Esophagus squamous epithelium (tissue), 5 donors: ENCODE measurements at regions not wholly inside any gene's neighbourhood (a gene's known extent, or its start where the extent isn't known, plus 50 kb on each side); places are given as distances from the start of the nearest gene placed in this dataset.

Source experiments
- DNase-seq: peaks from one replicate; lab custom pipeline; 2025; lab: John Stamatoyannopoulos, UW
- H3K27ac ChIP-seq, 4 donors: fragments of 200-600 bp; sonication (generic); one replicate each; pipeline ENCODE4 v1.5.1; 2016 to 2019; ENCODE audit warnings: mild to moderate bottlenecking in 1 of 4
- H3K27me3 ChIP-seq, 4 donors: fragments of 200-600 bp; sonication (generic); 1 replicate in 3 of 4; 2 replicates in 1 of 4; pipeline versions ENCODE4 v1.5.1 to v1.6.0; 2017 to 2021; ENCODE audit warnings: antibody characterized with exemption in 1 of 4
- H3K36me3 ChIP-seq, 3 donors: fragments of 200-600 bp; sonication (generic); one replicate each; pipeline ENCODE4 v1.5.1; 2016 to 2019
- H3K4me1 ChIP-seq, 3 donors: fragments of 200-600 bp; sonication (generic); one replicate each; pipeline ENCODE4 v1.5.1; 2017 to 2019
- H3K4me3 ChIP-seq, 4 donors: fragments of 200-600 bp; sonication (generic); 1 replicate in 3 of 4; 2 replicates in 1 of 4; pipeline ENCODE4 v1.5.1; 2016 to 2019; ENCODE audit warnings: mild to moderate bottlenecking in 2 of 4, moderate library complexity in 1 of 4
- H3K9me3 ChIP-seq, 3 donors: fragments of 200-600 bp; sonication (generic); one replicate each; pipeline ENCODE4 v1.5.1; 2016 to 2019
- CTCF ChIP-seq, 6 experiments: fragments of 450-650 bp in 4 of 6; fragments of 200-600 bp in 2 of 6; sonication (generic) in 2 of 6; IDR thresholded peaks; one replicate each; pipeline ENCODE4 v1.5.1; 2016 to 2019; ENCODE audit warnings: antibody characterized with exemption in 6 of 6, mild to moderate bottlenecking in 4 of 6, moderate library complexity in 4 of 6
- POLR2A ChIP-seq, 4 donors: fragments of 450-650 bp; IDR thresholded peaks; one replicate each; pipeline ENCODE4 v1.6.1; 2017; ENCODE audit warnings: antibody characterized with exemption in 4 of 4, mild to moderate bottlenecking in 4 of 4, moderate library complexity in 3 of 4
- WGBS, 2 donors: methylation state at CpG; one replicate each; pipeline ENCODE4 v1.1.5; 2018; 5-methylcytosine and 5-hydroxymethylcytosine counted together
- intact Hi-C: fragments of 100-400 bp; cut with DNase I; formaldehyde crosslinking; loops from one replicate; pipeline ENCODE4 v1.15.0; 2022
- donor health status: DM: yes; HTN: yes; CAD: no.

- 59 to 60% methylated on average over 12 of the region's 12 CpGs for WGBS, 2 donors
- Histone ChIP-seq H3K27me3 (peaks cover 0 to 3% (median 0%) of the 10 kb centered on the region in 4 donors), H3K9me3 (peaks cover 0 to 6% (median 0%) of the 10 kb centered on the region in 3 donors), H3K4me3 (no peak overlapping the region), H3K36me3 (no peaks in the 10 kb centered on the region), H3K27ac (no peak overlapping the region), H3K4me1 (no peaks in the 10 kb centered on the region)
- no peak for TF ChIP-seq CTCF (IDR thresholded peaks at IDR 0.05)
- TF ChIP-seq POLR2A (IDR thresholded peaks at IDR 0.05) = no peak
- intact Hi-C loops = no loop called here
- DNase-seq = no peak
Measured at GRCh38 chr2:23198316-23199114, 186.5 kb upstream of the KLHL29 start.

GRCh38 chr2:23199115-23199918 lies 185.7 kb upstream of the KLHL29 start:
- TF ChIP-seq POLR2A (IDR thresholded peaks at IDR 0.05) (no peak), CTCF (IDR thresholded peaks at IDR 0.05) (peak in 5 of 6 experiments; percentile 19 to 57 (median 24))
- intact Hi-C loops = no loop called here
- no peak for DNase-seq

GRCh38 chr2:23200068-23200786 lies 184.8 kb upstream of the KLHL29 start:
- peaks cover 0 to 6% (median 0%) of the 10 kb centered on the region in 3 donors for H3K9me3 ChIP-seq

More at GRCh38 chr2:23199115-23199918, 185.7 kb upstream of the KLHL29 start:
- Histone ChIP-seq H3K4me3 (no peak overlapping the region), H3K27ac (no peak overlapping the region), H3K27me3 (peaks cover 0 to 3% (median 0%) of the 10 kb centered on the region in 4 donors), H3K9me3 (peaks cover 0 to 6% (median 0%) of the 10 kb centered on the region in 3 donors), H3K36me3 (no peaks in the 10 kb centered on the region), H3K4me1 (no peaks in the 10 kb centered on the region)
- WGBS, 2 donors = 54 to 78% methylated on average over 5 to 7 of the region's 7 CpGs

GRCh38 chr2:23200787-23201114 lies 184.2 kb upstream of the KLHL29 start:
- 62 to 67% methylated on average over 5 of the region's 5 CpGs for WGBS, 2 donors
- TF ChIP-seq CTCF (IDR thresholded peaks at IDR 0.05) = no peak
- TF ChIP-seq POLR2A (IDR thresholded peaks at IDR 0.05) = no peak

More at GRCh38 chr2:23200068-23200786, 184.8 kb upstream of the KLHL29 start:
- no peak overlapping the region for H3K27ac ChIP-seq
- intact Hi-C loops = no loop called here
- 84 to 88% methylated on average over 2 of the region's 2 CpGs for WGBS, 2 donors
- peaks cover 0 to 3% (median 0%) of the 10 kb centered on the region in 4 donors for H3K27me3 ChIP-seq
- H3K36me3 ChIP-seq = no peaks in the 10 kb centered on the region
- TF ChIP-seq POLR2A (IDR thresholded peaks at IDR 0.05) = no peak
- H3K4me3 ChIP-seq = no peak overlapping the region
- H3K4me1 ChIP-seq = no peaks in the 10 kb centered on the region
- DNase-seq = no peak

GRCh38 chr2:23203383-23203782 lies 181.6 kb upstream of the KLHL29 start:
- peaks cover 0 to 6% (median 0%) of the 10 kb centered on the region in 3 donors for H3K9me3 ChIP-seq
- H3K27ac ChIP-seq = no peak overlapping the region
- peaks cover 0 to 3% (median 0%) of the 10 kb centered on the region in 4 donors for H3K27me3 ChIP-seq
- no peak overlapping the region for H3K4me3 ChIP-seq
- intact Hi-C loops = no loop called here
- no peak for TF ChIP-seq POLR2A (IDR thresholded peaks at IDR 0.05)
- TF ChIP-seq CTCF (IDR thresholded peaks at IDR 0.05) = no peak
- H3K4me1 ChIP-seq = no peaks in the 10 kb centered on the region
- no peaks in the 10 kb centered on the region for H3K36me3 ChIP-seq
- no peak for DNase-seq

More at GRCh38 chr2:23200787-23201114, 184.2 kb upstream of the KLHL29 start:
- DNase-seq = no peak
- H3K4me1 ChIP-seq = no peaks in the 10 kb centered on the region
- no peak overlapping the region for H3K4me3 ChIP-seq
- H3K27me3 ChIP-seq = peaks cover 0 to 3% (median 0%) of the 10 kb centered on the region in 4 donors
- no peak overlapping the region for H3K27ac ChIP-seq
- H3K36me3 ChIP-seq = no peaks in the 10 kb centered on the region
- intact Hi-C loops = no loop called here
- peaks cover 0 to 6% (median 0%) of the 10 kb centered on the region in 3 donors for H3K9me3 ChIP-seq
